Lower lobe of right lung (tissue), 2 donors: ENCODE measurements at regions not wholly inside any gene's neighbourhood (a gene's known extent, or its start where the extent isn't known, plus 50 kb on each side); places are given as distances from the start of the nearest gene placed in this dataset.
"Not testable (repeated sequence)": the region's sequence is repeated elsewhere in the genome, so short reads cannot be mapped to it uniquely, and the experiment has no call there.

Experiments
- ATAC-seq, 2 donors: fragments of 200-7000 bp; cut with Tn5 transposase; one replicate each; pipeline ENCODE4 v1.9.1; 2020 to 2022; ENCODE audit warnings: mild to moderate bottlenecking in 2 of 2, moderate library complexity in 2 of 2
- DNase-seq: peaks from one replicate; pipeline ENCODE4 v3.0.0-alpha.2; 2020
- H3K27ac ChIP-seq: fragments of 200-600 bp; one replicate; pipeline ENCODE4 v1.8.0; 2022
- H3K27me3 ChIP-seq: fragments of 200-600 bp; one replicate; pipeline ENCODE4 v1.8.0; 2022; ENCODE audit warnings: low read depth
- H3K36me3 ChIP-seq: fragments of 200-600 bp; one replicate; pipeline ENCODE4 v1.8.0; 2022; ENCODE audit warnings: mild to moderate bottlenecking
- H3K4me1 ChIP-seq: fragments of 200-600 bp; one replicate; pipeline ENCODE4 v1.8.0; 2022
- H3K4me3 ChIP-seq: fragments of 200-600 bp; one replicate; pipeline ENCODE4 v1.8.0; 2022; ENCODE audit warnings: mild to moderate bottlenecking
- H3K9me3 ChIP-seq: fragments of 200-600 bp; one replicate; pipeline ENCODE4 v1.8.0; 2022
- intact Hi-C: fragments of 100-400 bp; cut with DNase I; formaldehyde crosslinking; loops from one replicate; pipeline ENCODE4 v1.11.0; 2022
- TF ChIP-seq, protein P1 (sequence below): fragments of 200-600 bp; IDR thresholded peaks from one replicate; pipeline ENCODE4 v1.8.0; 2022; ENCODE audit warnings: antibody characterized with exemption, mild to moderate bottlenecking
- donor health status: DM: no; HTN: yes; CAD: no; lungs with severe emphysema.

DNA sequence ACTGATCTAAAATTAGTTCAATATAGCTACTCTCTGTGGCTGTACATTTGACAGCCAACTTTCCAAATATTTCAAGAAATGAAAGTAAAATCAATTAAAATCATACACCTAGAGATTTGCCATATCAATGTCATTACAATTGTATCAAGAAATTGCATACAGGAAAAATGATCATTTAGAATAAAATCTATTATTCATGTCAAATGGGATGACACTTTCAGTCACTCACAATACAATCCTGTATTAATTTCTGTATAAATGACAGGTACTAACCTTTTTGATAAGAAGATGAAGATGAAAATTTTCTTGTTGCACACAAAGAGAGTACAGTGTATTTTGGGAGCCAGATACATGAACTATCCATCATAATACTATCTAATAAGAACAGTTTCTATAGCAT lies 1588.9 kb upstream of the PRMT6 start:
- DNase-seq (no peak), ATAC-seq (no peak)
- Histone ChIP-seq H3K27ac (no peak overlapping the region), H3K4me1 (no peaks in the 10 kb centered on the region), H3K36me3 (no peaks in the 10 kb centered on the region), H3K27me3 (no peaks in the 10 kb centered on the region), H3K9me3 (no peaks in the 10 kb centered on the region), H3K4me3 (no peak overlapping the region)
- TF ChIP-seq, protein P1, sequence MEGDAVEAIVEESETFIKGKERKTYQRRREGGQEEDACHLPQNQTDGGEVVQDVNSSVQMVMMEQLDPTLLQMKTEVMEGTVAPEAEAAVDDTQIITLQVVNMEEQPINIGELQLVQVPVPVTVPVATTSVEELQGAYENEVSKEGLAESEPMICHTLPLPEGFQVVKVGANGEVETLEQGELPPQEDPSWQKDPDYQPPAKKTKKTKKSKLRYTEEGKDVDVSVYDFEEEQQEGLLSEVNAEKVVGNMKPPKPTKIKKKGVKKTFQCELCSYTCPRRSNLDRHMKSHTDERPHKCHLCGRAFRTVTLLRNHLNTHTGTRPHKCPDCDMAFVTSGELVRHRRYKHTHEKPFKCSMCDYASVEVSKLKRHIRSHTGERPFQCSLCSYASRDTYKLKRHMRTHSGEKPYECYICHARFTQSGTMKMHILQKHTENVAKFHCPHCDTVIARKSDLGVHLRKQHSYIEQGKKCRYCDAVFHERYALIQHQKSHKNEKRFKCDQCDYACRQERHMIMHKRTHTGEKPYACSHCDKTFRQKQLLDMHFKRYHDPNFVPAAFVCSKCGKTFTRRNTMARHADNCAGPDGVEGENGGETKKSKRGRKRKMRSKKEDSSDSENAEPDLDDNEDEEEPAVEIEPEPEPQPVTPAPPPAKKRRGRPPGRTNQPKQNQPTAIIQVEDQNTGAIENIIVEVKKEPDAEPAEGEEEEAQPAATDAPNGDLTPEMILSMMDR: no peak
- intact Hi-C loops: no loop called here

DNA sequence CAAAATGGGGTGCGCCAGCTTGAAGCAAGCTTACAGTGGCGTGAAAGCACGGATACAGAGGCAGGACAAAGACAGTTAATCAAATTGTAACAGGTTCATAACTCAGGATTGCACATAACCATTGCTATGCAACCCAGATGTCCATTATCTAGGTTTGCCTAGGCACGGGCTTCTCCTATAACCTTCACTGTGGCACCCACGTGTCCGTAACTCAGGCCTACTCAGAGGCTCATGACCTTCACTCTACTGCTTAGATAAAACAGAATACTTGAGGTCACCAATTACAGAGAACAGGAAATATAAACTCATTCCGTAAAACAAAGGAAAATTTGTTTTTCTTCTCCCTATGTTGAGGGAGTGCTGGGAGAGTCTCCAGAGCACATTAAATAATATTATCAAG lies 1585.9 kb upstream of the PRMT6 start:
- ATAC-seq, intact Hi-C loops, DNase-seq, H3K27me3 ChIP-seq, H3K36me3 ChIP-seq, H3K4me3 ChIP-seq, H3K4me1 ChIP-seq, H3K9me3 ChIP-seq, H3K27ac ChIP-seq: not testable (repeated sequence)

DNA sequence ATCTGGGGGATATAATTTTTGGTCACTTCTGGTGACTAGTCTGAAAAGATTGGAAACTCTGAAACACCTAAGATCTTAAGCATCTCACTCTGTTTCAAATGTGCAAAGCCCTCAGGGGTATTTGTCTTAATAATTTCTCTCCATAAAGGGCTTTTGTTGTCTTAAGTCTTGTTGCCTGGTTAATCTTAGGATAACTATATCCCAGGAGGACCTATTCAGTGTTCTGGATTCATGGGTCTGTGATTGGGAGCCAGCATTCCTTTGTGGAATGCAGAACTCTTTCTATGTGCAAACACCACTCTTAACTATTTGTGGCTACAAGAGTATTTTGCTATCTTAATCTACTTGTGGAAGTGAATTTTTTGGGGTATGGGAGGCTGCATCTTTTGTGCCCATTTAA lies 1573.0 kb upstream of the PRMT6 start:
- Histone ChIP-seq H3K27me3 (no peaks in the 10 kb centered on the region), H3K4me1 (no peaks in the 10 kb centered on the region), H3K4me3 (no peak overlapping the region), H3K27ac (no peak overlapping the region), H3K36me3 (no peaks in the 10 kb centered on the region), H3K9me3 (no peaks in the 10 kb centered on the region)
- ATAC-seq: no peak
- intact Hi-C loops: no loop called here
- no peak for DNase-seq
- TF ChIP-seq, protein P1: no peak

DNA sequence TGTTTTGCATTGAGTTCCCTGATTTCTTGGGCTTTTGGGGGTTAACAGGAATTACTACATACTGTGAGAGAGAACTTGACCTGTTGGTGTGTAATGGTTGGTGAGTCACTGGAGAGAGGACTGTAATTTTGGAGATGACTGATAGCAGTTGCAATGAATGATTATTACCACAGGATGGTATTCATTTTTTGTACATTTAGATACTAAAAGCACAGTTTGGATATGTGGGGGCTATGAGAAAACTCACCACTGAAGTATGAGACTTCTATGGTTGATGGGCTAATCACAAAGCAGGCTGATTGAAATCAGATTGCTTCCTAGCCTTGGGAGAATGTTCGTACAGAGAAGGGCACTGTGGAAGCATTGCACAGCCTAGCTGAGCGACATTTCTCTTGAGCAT lies 1571.3 kb upstream of the PRMT6 start:
- ATAC-seq: no peak
- H3K9me3 ChIP-seq: no peaks in the 10 kb centered on the region
- intact Hi-C loops: no loop called here
- H3K36me3 ChIP-seq: no peaks in the 10 kb centered on the region
- no peaks in the 10 kb centered on the region for H3K27me3 ChIP-seq
- no peak overlapping the region for H3K27ac ChIP-seq
- TF ChIP-seq, protein P1: no peak
- no peaks in the 10 kb centered on the region for H3K4me1 ChIP-seq
- H3K4me3 ChIP-seq: no peak overlapping the region
- DNase-seq: no peak

DNA sequence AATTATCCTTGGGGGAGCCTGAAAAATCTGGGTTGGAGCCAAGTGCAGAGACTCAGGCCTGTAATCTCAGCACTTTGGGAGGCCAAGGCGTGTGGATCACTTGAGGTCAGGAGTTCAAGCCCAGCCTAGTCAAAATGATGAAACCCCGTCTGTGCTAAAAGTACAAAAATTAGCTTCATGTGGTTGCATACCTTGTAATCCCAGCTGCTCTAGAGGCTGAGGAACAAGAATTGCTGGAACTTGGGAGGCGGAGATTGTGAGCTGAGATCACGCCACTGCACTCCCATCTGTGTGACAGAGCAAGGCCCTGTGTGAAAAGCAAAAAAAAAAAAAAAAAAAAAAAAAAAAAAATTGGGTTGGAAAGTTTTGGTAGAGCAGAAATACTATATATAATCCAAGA lies 1563.6 kb upstream of the PRMT6 start:
- TF ChIP-seq, protein P1: no peak
- Histone ChIP-seq H3K27ac (no peak overlapping the region), H3K4me3 (no peak overlapping the region), H3K4me1 (no peaks in the 10 kb centered on the region), H3K36me3 (no peaks in the 10 kb centered on the region), H3K9me3 (no peaks in the 10 kb centered on the region), H3K27me3 (no peaks in the 10 kb centered on the region)
- intact Hi-C loops: no loop called here
- ATAC-seq (no peak), DNase-seq (no peak)

DNA sequence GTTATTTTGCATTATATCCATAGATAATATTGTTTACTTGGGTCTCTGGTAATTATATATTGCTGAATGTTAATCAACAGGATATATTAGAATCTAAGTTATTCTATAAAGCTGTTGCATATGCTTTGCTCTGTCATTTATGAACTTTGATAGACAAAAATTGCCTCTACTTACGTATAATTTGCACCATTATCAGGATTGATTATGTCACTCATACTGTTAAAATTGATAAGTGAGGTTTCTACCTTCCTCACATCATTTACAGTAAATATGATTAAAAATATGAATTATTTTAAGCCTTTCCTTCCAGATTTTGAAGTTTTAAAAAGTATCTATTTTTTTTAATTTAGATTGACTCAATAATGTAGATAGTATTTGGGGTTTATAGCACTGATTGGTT lies 1540.4 kb upstream of the PRMT6 start:
- TF ChIP-seq, protein P1: no peak
- no peak overlapping the region for H3K4me3 ChIP-seq
- H3K9me3 ChIP-seq: no peaks in the 10 kb centered on the region
- DNase-seq: no peak
- H3K4me1 ChIP-seq: no peaks in the 10 kb centered on the region
- intact Hi-C loops: no loop called here
- ATAC-seq: no peak
- H3K27me3 ChIP-seq: no peaks in the 10 kb centered on the region
- no peak overlapping the region for H3K27ac ChIP-seq
- no peaks in the 10 kb centered on the region for H3K36me3 ChIP-seq
